ENCODE measurements at regions not wholly inside any gene's neighbourhood (a gene's known extent, or its start where the extent isn't known, plus 50 kb on each side); places are given as distances from the start of the nearest gene placed in this dataset.
A peak's percentile ranks its signal among the peaks of the same experiment; 100 is the strongest.

DNA sequence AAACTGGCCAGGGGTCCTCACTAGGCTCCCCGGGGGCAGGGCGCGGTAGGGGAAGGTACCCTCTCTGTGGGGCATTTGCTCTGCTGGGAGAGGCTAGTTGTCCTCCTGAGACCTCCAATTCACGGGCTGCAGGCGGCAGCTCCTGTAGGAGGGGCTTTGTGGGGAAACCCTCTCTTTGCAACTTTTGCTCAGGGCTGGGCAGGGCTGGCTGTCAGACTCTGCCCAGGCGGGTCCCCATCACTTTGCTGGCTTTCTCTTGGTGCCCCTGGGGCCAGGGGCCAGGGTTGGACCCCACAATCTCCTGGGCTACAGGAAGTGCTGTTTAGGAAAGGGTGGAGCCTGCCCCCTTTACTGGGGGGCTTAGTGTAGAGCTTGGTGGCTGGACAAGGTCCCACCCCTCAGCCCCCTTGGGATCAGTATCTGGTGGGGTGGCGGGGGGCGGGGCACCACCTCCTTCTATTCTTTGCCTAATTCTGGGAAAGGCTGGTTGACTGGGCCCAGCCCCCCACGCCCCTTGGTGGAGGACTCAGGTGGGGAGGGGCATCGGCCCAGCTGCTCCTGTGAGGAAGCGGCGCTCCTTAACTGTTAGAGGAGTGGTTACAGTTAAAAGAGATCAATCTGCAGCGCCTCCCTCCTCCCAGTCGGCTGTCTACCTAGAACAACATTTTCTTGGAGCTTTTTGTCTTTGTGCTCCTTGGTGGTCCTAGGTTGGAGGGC, 918.7 kb downstream of the AACS start:
- WGBS = 0% methylated on average over 6 of the region's 14 CpGs

GRCh38 chr12:125988545-125988944, 923.3 kb downstream of the AACS start:
- no peaks in the 10 kb centered on the region for H3K36me3 ChIP-seq
- DNase-seq (ENCODE audit: extremely low spot score) = no peak
- peaks cover 5 to 12% (median 9%) of the 10 kb centered on the region in 4 donors for H3K4me1 ChIP-seq
- H3K27me3 ChIP-seq = peaks cover 0 to 28% (median 3%) of the 10 kb centered on the region in 4 donors
- no peak overlapping the region for H3K27ac ChIP-seq (replicated peaks in 1 of 4)
- no peak overlapping the region for H3K4me3 ChIP-seq
- no peak for TF ChIP-seq EP300 (IDR thresholded peaks at IDR 0.05)
- TF ChIP-seq CTCF (IDR thresholded peaks at IDR 0.05) = no peak
- no peak for TF ChIP-seq POLR2A (IDR thresholded peaks at IDR 0.05; ENCODE audit: low read depth)
- TF ChIP-seq POLR2AphosphoS5 (IDR thresholded peaks at IDR 0.05) = no peak
- 85% methylated on average over 4 of the region's 4 CpGs for WGBS
- H3K9me3 ChIP-seq = no peaks in the 10 kb centered on the region
- intact Hi-C loops (cut with DNase I) = no loop called here

More for the DNA sequence above, 918.7 kb downstream of the AACS start:
- Histone ChIP-seq H3K4me1 (peaks cover 5 to 17% (median 15%) of the 10 kb centered on the region in 4 donors), H3K36me3 (no peaks in the 10 kb centered on the region), H3K4me3 (peak overlapping the region; percentile 49 to 64 (median 56)), H3K27ac (replicated peaks in 1 of 4) (peak overlapping the region in 3 of 4 donors; percentile 57 to 68 (median 63)), H3K9me3 (no peaks in the 10 kb centered on the region), H3K27me3 (peaks cover 0 to 34% (median 5%) of the 10 kb centered on the region in 4 donors)
- no peak for TF ChIP-seq CTCF (IDR thresholded peaks at IDR 0.05)
- no peak for TF ChIP-seq POLR2AphosphoS5 (IDR thresholded peaks at IDR 0.05)
- no peak for TF ChIP-seq EP300 (IDR thresholded peaks at IDR 0.05)
- TF ChIP-seq POLR2A (IDR thresholded peaks at IDR 0.05; ENCODE audit: low read depth) = no peak
- intact Hi-C loops (cut with DNase I) = no loop called here
- DNase-seq (ENCODE audit: extremely low spot score) = no peak

- Histone ChIP-seq H3K4me1 (peaks cover 0 to under 1% (median 0%) of the 10 kb centered on the region in 4 donors), H3K9me3 (no peaks in the 10 kb centered on the region), H3K4me3 (no peak overlapping the region), H3K27ac (replicated peaks in 1 of 4) (no peak overlapping the region), H3K36me3 (no peaks in the 10 kb centered on the region), H3K27me3 (peaks cover 0 to 18% (median 0%) of the 10 kb centered on the region in 4 donors)
- intact Hi-C loops (cut with DNase I) = no loop called here
- DNase-seq (ENCODE audit: extremely low spot score) = no peak
- TF ChIP-seq EP300 (IDR thresholded peaks at IDR 0.05) (no peak), POLR2A (IDR thresholded peaks at IDR 0.05; ENCODE audit: low read depth) (no peak), CTCF (IDR thresholded peaks at IDR 0.05) (no peak), POLR2AphosphoS5 (IDR thresholded peaks at IDR 0.05) (no peak)
- WGBS = 75% methylated on average over 2 of the region's 2 CpGs
Observed at GRCh38 chr12:125989696-125990095, 924.5 kb downstream of the AACS start.

DNA sequence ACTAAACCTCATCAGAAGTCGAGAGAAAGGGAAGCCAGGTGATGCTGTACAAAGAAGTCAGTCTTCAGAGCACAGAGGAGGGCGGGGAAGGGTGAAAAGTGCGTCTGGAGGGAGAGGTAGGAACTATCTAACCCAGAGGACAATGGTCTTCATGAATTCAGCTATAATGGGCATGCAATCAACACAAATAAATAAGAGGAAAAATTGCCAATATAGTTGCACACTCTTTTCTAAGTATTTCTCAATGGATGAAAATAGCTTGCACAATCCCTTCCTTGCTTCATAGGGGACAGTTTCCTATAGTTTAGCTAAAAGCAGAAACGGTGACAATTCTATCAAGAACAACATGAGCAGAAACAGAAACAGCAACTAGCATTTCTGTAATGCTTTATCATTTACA, 931.2 kb downstream of the AACS start:
- Histone ChIP-seq H3K9me3 (no peaks in the 10 kb centered on the region), H3K4me1 (no peaks in the 10 kb centered on the region), H3K4me3 (no peak overlapping the region), H3K27ac (replicated peaks in 1 of 4) (no peak overlapping the region), H3K36me3 (no peaks in the 10 kb centered on the region), H3K27me3 (no peaks in the 10 kb centered on the region)
- TF ChIP-seq EP300 (IDR thresholded peaks at IDR 0.05) (no peak), POLR2AphosphoS5 (IDR thresholded peaks at IDR 0.05) (no peak), CTCF (IDR thresholded peaks at IDR 0.05) (no peak), POLR2A (IDR thresholded peaks at IDR 0.05; ENCODE audit: low read depth) (no peak)
- 65% methylated on average over 4 of the region's 4 CpGs for WGBS
- DNase-seq (ENCODE audit: extremely low spot score) = peak; percentile 64
- intact Hi-C loops (cut with DNase I) = no loop called here
